Testis (tissue), 2 donors: ENCODE measurements at regions not wholly inside any gene's neighbourhood (a gene's known extent, or its start where the extent isn't known, plus 50 kb on each side); places are given as distances from the start of the nearest gene placed in this dataset.
"Not testable (repeated sequence)": the region's sequence is repeated elsewhere in the genome, so short reads cannot be mapped to it uniquely, and the experiment has no call there.

Experiments
- DNase-seq: peaks from one replicate; pipeline ENCODE4 v3.0.0-alpha.2; 2019
- H3K27ac ChIP-seq, 2 donors: fragments of 200-600 bp; sonication (generic); one replicate each; pipeline ENCODE4 v1.5.1; 2019
- H3K27me3 ChIP-seq: fragments of 200-600 bp; sonication (generic); one replicate; pipeline ENCODE4 v1.5.1; 2019
- H3K36me3 ChIP-seq: fragments of 200-600 bp; sonication (generic); one replicate; pipeline ENCODE4 v1.5.1; 2017; ENCODE audit warnings: low read depth; ENCODE audit errors: missing control alignments
- H3K4me1 ChIP-seq: fragments of 200-600 bp; sonication (generic); one replicate; pipeline ENCODE4 v1.5.1; 2019
- H3K4me3 ChIP-seq, 2 donors: fragments of 200-600 bp; sonication (generic); one replicate each; pipeline ENCODE4 v1.5.1; 2017 to 2019
- H3K9me3 ChIP-seq: fragments of 200-600 bp; sonication (generic); one replicate; pipeline ENCODE4 v1.5.1; 2017
- CTCF ChIP-seq, 3 experiments: fragments of 450-650 bp in 2 of 3; fragments of 200-600 bp in 1 of 3; sonication (generic) in 1 of 3; IDR thresholded peaks; one replicate each; pipeline ENCODE4 v1.5.1; 2016 to 2019; ENCODE audit warnings: antibody characterized with exemption in 3 of 3, mild to moderate bottlenecking in 2 of 3, moderate library complexity in 1 of 3
- WGBS, 2 donors: methylation state at CpG; one replicate each; pipeline ENCODE4 v1.1.5; 2018; 5-methylcytosine and 5-hydroxymethylcytosine counted together
- intact Hi-C: fragments of 100-400 bp; cut with DNase I; formaldehyde crosslinking; loops from one replicate; pipeline ENCODE4 v1.15.1; 2023; ENCODE audit warnings: low total_unique reads
- small RNA-seq, 2 donors: library from RNA; depleted of rRNA; stranded (forward); fragments of <200 nt; gene quantifications; one replicate each; pipeline ENCODE3, GENCODE V24; 2016

GRCh38 chr2:106248548-106249151 is 54.5 kb upstream of the UXS1 start:
- H3K4me3 ChIP-seq, H3K27me3 ChIP-seq, H3K9me3 ChIP-seq, H3K36me3 ChIP-seq, H3K27ac ChIP-seq, intact Hi-C loops, H3K4me1 ChIP-seq: not testable (repeated sequence)
- peak; percentile 54 for DNase-seq
- peak in 1 of 3 experiments; percentile 26 for TF ChIP-seq CTCF (IDR thresholded peaks at IDR 0.05)
- WGBS, 2 donors = 75 to 81% methylated on average over 5 of the region's 6 CpGs

Small RNA genes lying in the stretch of these regions (small RNA-seq; reads per million reads assigned to genes)
- gene AC114755.3 = 0.09 to 0.19 reads per million in 2 donors
